K562 (cell line): ENCODE measurements at regions not wholly inside any gene's neighbourhood (a gene's known extent, or its start where the extent isn't known, plus 50 kb on each side); places are given as distances from the start of the nearest gene placed in this dataset.

Source experiments
- CEBPZ ChIP-seq: fragments of 150-350 bp; IDR thresholded peaks from 2 replicates; pipeline ENCODE4 v1.6.1; 2014; ENCODE audit warnings: low read depth, mild to moderate bottlenecking, low read length, borderline replicate concordance
- GABPA ChIP-seq: fragments of 200-800 bp; sonication (Bioruptor generic); conservative IDR thresholded peaks from 2 replicates; pipeline ENCODE4 v1.6.1; 2016; ENCODE audit warnings: low read depth, missing genetic modification characterization, missing compliant biosample characterization
- HMGXB4 ChIP-seq: sonication (generic); formaldehyde crosslinking; IDR thresholded peaks from 2 replicates; pipeline ENCODE4 v1.8.1; 2023; ENCODE audit warnings: mild to moderate bottlenecking, missing genetic modification reagents
- KLF6 ChIP-seq: fragments of 250-450 bp; sonication (Bioruptor Pico); IDR thresholded peaks from 2 replicates; pipeline ENCODE4 v1.4.0; 2020; ENCODE audit warnings: mild to moderate bottlenecking, moderate library complexity, borderline replicate concordance
- MTA1 ChIP-seq: fragments of 450-650 bp; IDR thresholded peaks from 2 replicates; pipeline ENCODE4 v1.6.1; 2017; ENCODE audit warnings: borderline replicate concordance
- PATZ1 ChIP-seq: fragments of 250-450 bp; sonication (Bioruptor Pico); IDR thresholded peaks from 2 replicates; pipeline ENCODE4 v1.5.0; 2020; ENCODE audit warnings: mild to moderate bottlenecking, borderline replicate concordance
- PCBP2 ChIP-seq: fragments of 200-400 bp; formaldehyde crosslinking; IDR thresholded peaks from 2 replicates; pipeline ENCODE4 v1.6.1; 2018; ENCODE audit warnings: low read length, low read depth, mild to moderate bottlenecking, moderate library complexity; ENCODE audit not compliant: poor library complexity, severe bottlenecking
- POLR2AphosphoS5 ChIP-seq: IDR thresholded peaks from 2 replicates; pipeline ENCODE4 v1.6.1; 2011; ENCODE audit warnings: mild to moderate bottlenecking, low read depth, low read length, moderate library complexity; ENCODE audit not compliant: control insufficient read depth, insufficient read depth
- SP1 ChIP-seq: sonication (generic); formaldehyde crosslinking; IDR thresholded peaks from 2 replicates; pipeline ENCODE4 v1.8.1; 2022; ENCODE audit warnings: mild to moderate bottlenecking, missing genetic modification reagents
- YY1 ChIP-seq, 3 experiments: IDR thresholded peaks; 2 replicates each; pipeline ENCODE4 v1.6.1; 2011; ENCODE audit warnings: low read length in 2 of 3, mild to moderate bottlenecking in 2 of 3, moderate library complexity in 2 of 3, borderline replicate concordance in 1 of 3, control low read depth in 1 of 3, low read depth in 1 of 3; ENCODE audit not compliant: insufficient read depth in 3 of 3, insufficient replicate concordance in 2 of 3, control insufficient read depth in 1 of 3, insufficient read length in 1 of 3; ENCODE audit errors: extremely low read depth in 1 of 3
- ZNF124 ChIP-seq: sonication (generic); formaldehyde crosslinking; IDR thresholded peaks from 2 replicates; pipeline ENCODE4 v1.8.1; 2022; ENCODE audit warnings: missing genetic modification reagents

- TF ChIP-seq ZNF124 (CRISPR knock-in tag) (no peak), POLR2AphosphoS5 (no peak), HMGXB4 (CRISPR knock-in tag) (no peak), GABPA (tag) (no peak), YY1 (IDR thresholded peaks at IDR 0.05; ENCODE audit: borderline replicate concordance in 1 of 3, control insufficient read depth in 1 of 3, extremely low read depth in 1 of 3, insufficient read depth in 3 of 3, insufficient read length in 1 of 3, insufficient replicate concordance in 2 of 3, low read depth in 1 of 3, low read length in 2 of 3) (no peak), PATZ1 (CRISPR knock-in tag) (no peak), CEBPZ (no peak), KLF6 (no peak), MTA1 (no peak), SP1 (CRISPR knock-in tag) (no peak), PCBP2 (no peak)
Measured at GRCh38 chrX:40177942-40178715, 80.4 kb upstream of the BCOR start.
